Stomach (tissue), 8 donors: ENCODE measurements at regions not wholly inside any gene's neighbourhood (a gene's known extent, or its start where the extent isn't known, plus 50 kb on each side); places are given as distances from the start of the nearest gene placed in this dataset.

Experiments used
- DNase-seq, 2 donors: peaks; one replicate each; pipeline versions ENCODE4 v3.0.0 to v3.0.0-alpha.2; 2013 to 2019
- H3K27ac ChIP-seq, 5 donors: fragments of 200-600 bp in 4 of 5; sonication (generic) in 4 of 5; one replicate each; pipeline ENCODE4 v1.5.1; 2013 to 2019; ENCODE audit warnings: mild to moderate bottlenecking in 1 of 5, moderate library complexity in 1 of 5
- H3K27me3 ChIP-seq, 3 donors: fragments of 200-600 bp; sonication (generic); one replicate each; pipeline ENCODE4 v1.5.1; 2017 to 2019; ENCODE audit warnings: mixed run types in 1 of 3
- H3K36me3 ChIP-seq, 4 donors: fragments of 200-600 bp; sonication (generic); 1 replicate in 3 of 4; 2 replicates in 1 of 4; pipeline ENCODE4 v1.5.1; 2016 to 2019
- H3K4me1 ChIP-seq, 4 donors: fragments of 200-600 bp; sonication (generic); one replicate each; pipeline ENCODE4 v1.5.1; 2016 to 2019
- H3K4me3 ChIP-seq, 4 donors: fragments of 200-600 bp; sonication (generic) in 3 of 4; one replicate each; pipeline ENCODE4 v1.5.1; 2016 to 2019; ENCODE audit warnings: mild to moderate bottlenecking in 1 of 4
- H3K9me3 ChIP-seq, 4 donors: fragments of 200-600 bp; sonication (generic); one replicate each; pipeline ENCODE4 v1.5.1; 2016 to 2019
- CTCF ChIP-seq, 7 experiments: fragments of 450-650 bp in 4 of 7; fragments of 200-600 bp in 3 of 7; sonication (generic) in 3 of 7; IDR thresholded peaks; one replicate each; pipeline ENCODE4 v1.5.1; 2016 to 2019; ENCODE audit warnings: antibody characterized with exemption in 7 of 7, control low read depth in 2 of 7, mild to moderate bottlenecking in 1 of 7
- EP300 ChIP-seq: sonication (generic); formaldehyde crosslinking; IDR thresholded peaks from one replicate; pipeline ENCODE4 v1.6.1; 2017; ENCODE audit warnings: antibody characterized with exemption
- POLR2A ChIP-seq, 4 donors: fragments of 450-650 bp; IDR thresholded peaks; one replicate each; pipeline ENCODE4 v1.6.1; 2016; ENCODE audit warnings: antibody characterized with exemption in 4 of 4, control low read depth in 2 of 4, mild to moderate bottlenecking in 1 of 4, moderate library complexity in 1 of 4
- POLR2AphosphoS5 ChIP-seq, 3 donors: sonication (generic); formaldehyde crosslinking; IDR thresholded peaks; one replicate each; pipeline ENCODE4 v1.6.1; 2016; ENCODE audit warnings: antibody characterized with exemption in 3 of 3
- WGBS, 5 donors: extraction: QIAGEN DNeasy Blood & Tissue Kit in 3 of 5; methylation state at CpG; one replicate each; pipeline versions ENCODE4 v1.1.5 to v1.1.7; 2013 to 2018; 5-methylcytosine and 5-hydroxymethylcytosine counted together
- intact Hi-C: fragments of 100-400 bp; cut with DNase I; formaldehyde crosslinking; loops from one replicate; pipeline ENCODE4 v1.15.1; 2023; ENCODE audit warnings: low total_unique reads
- donor health status: healthy with polysubstance abuse.
- donor health status: Bipolar disorder and iron deficiency.
- donor health status: healthy.

- no peaks in the 10 kb centered on the region for H3K36me3 ChIP-seq
- peaks cover 0 to 29% (median 0%) of the 10 kb centered on the region in 3 donors for H3K27me3 ChIP-seq
- no peak overlapping the region for H3K4me3 ChIP-seq
- 29 to 40% (median 30%) methylated on average over 9 of the region's 9 CpGs for WGBS, 5 donors
- DNase-seq, result no peak
- no peaks in the 10 kb centered on the region for H3K9me3 ChIP-seq
- TF ChIP-seq POLR2AphosphoS5 (IDR thresholded peaks at IDR 0.05) (no peak), POLR2A (IDR thresholded peaks at IDR 0.05) (no peak), EP300 (no peak), CTCF (IDR thresholded peaks at IDR 0.05) (no peak)
- no peak overlapping the region for H3K27ac ChIP-seq
- H3K4me1 ChIP-seq, result no peaks in the 10 kb centered on the region
- intact Hi-C loops, result no loop called here
These were observed 480.5 kb downstream of the VRK1 start for GRCh38 chr14:97277711-97278110.

- Histone ChIP-seq H3K9me3 (no peaks in the 10 kb centered on the region), H3K4me1 (no peaks in the 10 kb centered on the region), H3K36me3 (no peaks in the 10 kb centered on the region), H3K4me3 (no peak overlapping the region), H3K27me3 (peaks cover 0 to 25% (median 0%) of the 10 kb centered on the region in 3 donors), H3K27ac (no peak overlapping the region)
- TF ChIP-seq POLR2A (IDR thresholded peaks at IDR 0.05) (no peak), EP300 (no peak), POLR2AphosphoS5 (IDR thresholded peaks at IDR 0.05) (no peak), CTCF (IDR thresholded peaks at IDR 0.05) (no peak)
- intact Hi-C loops, result no loop called here
- DNase-seq, result no peak
- WGBS, 5 donors, result 87 to 92% (median 90%) methylated on average over 10 of the region's 10 CpGs
These were observed 483.3 kb downstream of the VRK1 start for GRCh38 chr14:97280526-97280925.

- Histone ChIP-seq H3K4me3 (no peak overlapping the region), H3K36me3 (no peaks in the 10 kb centered on the region), H3K9me3 (no peaks in the 10 kb centered on the region), H3K4me1 (no peaks in the 10 kb centered on the region), H3K27ac (no peak overlapping the region), H3K27me3 (peaks cover 0 to 14% (median 0%) of the 10 kb centered on the region in 3 donors)
- 61 to 82% (median 72%) methylated on average over 3 of the region's 3 CpGs for WGBS, 5 donors
- DNase-seq, result no peak
- TF ChIP-seq POLR2AphosphoS5 (IDR thresholded peaks at IDR 0.05), result no peak
- no peak for TF ChIP-seq CTCF (IDR thresholded peaks at IDR 0.05)
- no peak for TF ChIP-seq EP300
- TF ChIP-seq POLR2A (IDR thresholded peaks at IDR 0.05), result no peak
- intact Hi-C loops, result no loop called here
These were observed 484.6 kb downstream of the VRK1 start for GRCh38 chr14:97281741-97282140.

- Histone ChIP-seq H3K27ac (no peak overlapping the region), H3K9me3 (no peaks in the 10 kb centered on the region), H3K4me1 (no peaks in the 10 kb centered on the region), H3K36me3 (no peaks in the 10 kb centered on the region), H3K4me3 (no peak overlapping the region), H3K27me3 (peaks cover 0 to 14% (median 0%) of the 10 kb centered on the region in 3 donors)
- intact Hi-C loops, result no loop called here
- TF ChIP-seq EP300 (no peak), CTCF (IDR thresholded peaks at IDR 0.05) (no peak), POLR2A (IDR thresholded peaks at IDR 0.05) (no peak)
- no peak for DNase-seq
- 63 to 74% (median 69%) methylated on average over 7 of the region's 7 CpGs for WGBS, 5 donors
These were observed 485.2 kb downstream of the VRK1 start for GRCh38 chr14:97282210-97283004.
